ENCODE measurements at regions not wholly inside any gene's neighbourhood (a gene's known extent, or its start where the extent isn't known, plus 50 kb on each side); places are given as distances from the start of the nearest gene placed in this dataset.
"Not testable (repeated sequence)": the region's sequence is repeated elsewhere in the genome, so short reads cannot be mapped to it uniquely, and the experiment has no call there.

DNA sequence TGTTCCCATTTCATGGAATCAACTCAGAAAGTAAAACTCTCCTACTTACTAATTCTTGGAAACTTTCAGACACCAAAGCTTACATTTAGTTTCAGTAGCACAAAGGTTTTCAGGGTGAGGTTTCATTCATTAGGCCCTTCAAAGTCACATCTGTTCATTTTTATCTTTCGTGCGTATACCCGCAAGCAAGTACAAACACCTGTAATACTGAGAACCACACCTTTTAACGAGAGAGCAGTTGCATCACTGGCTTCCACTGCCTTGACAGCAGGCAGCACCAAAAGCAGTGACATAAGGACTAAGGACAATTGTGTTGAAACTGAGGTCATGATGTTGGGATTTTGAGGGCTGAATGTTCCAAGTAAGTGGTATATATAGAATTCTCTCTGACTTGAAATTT lies 60.5 kb downstream of the GOLGA6L22 start:
- H3K4me3 ChIP-seq (ENCODE audit: low read depth, low read length); DNase-seq (ENCODE audit: low read depth): not testable (repeated sequence)

DNA sequence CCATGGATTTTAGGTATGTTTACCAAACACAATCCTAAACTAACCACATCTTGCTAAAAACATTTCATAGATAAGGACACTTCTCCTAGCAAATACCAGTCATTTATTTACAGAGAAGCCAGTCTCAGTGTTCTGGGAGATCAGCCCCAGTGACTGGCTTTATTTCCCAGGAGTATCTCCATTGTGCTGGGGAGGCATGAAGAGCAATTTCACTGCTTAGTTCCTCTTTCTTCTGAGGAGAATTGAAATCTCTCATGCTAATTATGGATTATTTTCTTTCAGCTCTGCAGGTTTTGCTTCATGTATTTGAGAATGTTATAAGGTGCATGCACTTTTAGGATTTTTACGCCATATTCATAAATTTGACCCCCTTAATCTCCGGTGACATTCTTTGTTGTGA lies 67.8 kb downstream of the GOLGA6L22 start:
- H3K4me3 ChIP-seq (ENCODE audit: low read depth, low read length); DNase-seq (ENCODE audit: low read depth): not testable (repeated sequence)

DNA sequence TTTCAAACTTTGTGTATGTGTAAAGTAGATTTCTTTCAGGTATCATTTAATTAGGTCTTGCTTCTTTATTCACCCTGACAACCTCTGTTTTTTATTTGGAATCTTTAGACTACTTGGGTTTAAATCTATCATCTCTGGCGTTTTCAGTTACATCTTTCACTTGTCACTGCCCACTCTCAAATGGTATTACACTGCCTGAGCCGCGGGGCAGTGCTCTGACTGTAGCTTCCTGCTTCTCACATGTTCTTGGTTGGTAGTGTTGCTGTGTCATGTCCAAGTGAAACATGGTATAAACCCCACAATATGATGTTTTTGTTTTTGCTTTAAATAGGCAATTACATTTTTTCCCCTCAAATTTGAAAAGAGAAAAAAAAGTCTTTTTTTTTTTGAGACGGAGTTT lies 68.3 kb downstream of the GOLGA6L22 start:
- DNase-seq (ENCODE audit: low read depth); H3K4me3 ChIP-seq (ENCODE audit: low read depth, low read length): not testable (repeated sequence)

DNA sequence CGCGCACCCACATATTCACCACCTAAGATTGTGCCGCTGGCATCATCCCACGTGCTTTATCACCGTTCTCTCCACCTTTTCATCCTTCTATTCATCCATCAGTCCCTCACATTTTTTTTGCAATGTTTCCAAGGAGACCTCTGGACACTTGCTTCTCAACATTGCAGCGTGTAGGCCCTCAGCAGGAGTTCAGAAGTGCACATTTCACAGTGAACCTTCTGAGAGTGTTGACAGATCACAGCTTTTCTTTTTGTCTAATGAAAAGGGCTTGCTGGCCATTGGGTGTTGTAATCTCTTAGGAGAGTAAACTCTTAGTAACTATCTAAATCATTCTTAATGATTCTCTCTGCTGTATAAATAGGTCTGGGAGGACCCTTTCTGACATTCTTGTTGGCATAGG lies 70.5 kb downstream of the GOLGA6L22 start:
- not testable (repeated sequence) for DNase-seq (ENCODE audit: low read depth); H3K4me3 ChIP-seq (ENCODE audit: low read depth, low read length)

DNA sequence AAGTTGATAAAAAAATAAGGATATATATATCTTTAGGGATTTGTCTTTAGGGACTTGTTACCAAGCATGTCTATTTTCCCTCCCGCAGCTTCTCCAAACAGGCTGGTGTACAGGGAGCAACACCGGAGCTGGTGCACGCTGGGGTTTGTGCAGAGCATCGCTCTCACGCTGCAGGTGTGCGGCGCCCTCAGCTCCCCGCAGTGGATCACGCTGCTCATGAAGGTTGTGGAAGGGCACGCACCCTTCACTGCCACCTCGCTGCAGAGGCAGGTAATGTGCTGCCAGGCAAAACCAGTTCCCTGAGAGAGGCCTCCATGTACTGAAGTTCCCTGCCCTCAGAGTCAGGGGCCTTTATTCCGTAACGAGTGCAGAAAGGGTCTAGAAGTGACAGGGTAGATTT lies 101.0 kb downstream of the GOLGA6L22 start:
- not testable (repeated sequence) for H3K4me3 ChIP-seq (ENCODE audit: low read depth, low read length); DNase-seq (ENCODE audit: low read depth)

DNA sequence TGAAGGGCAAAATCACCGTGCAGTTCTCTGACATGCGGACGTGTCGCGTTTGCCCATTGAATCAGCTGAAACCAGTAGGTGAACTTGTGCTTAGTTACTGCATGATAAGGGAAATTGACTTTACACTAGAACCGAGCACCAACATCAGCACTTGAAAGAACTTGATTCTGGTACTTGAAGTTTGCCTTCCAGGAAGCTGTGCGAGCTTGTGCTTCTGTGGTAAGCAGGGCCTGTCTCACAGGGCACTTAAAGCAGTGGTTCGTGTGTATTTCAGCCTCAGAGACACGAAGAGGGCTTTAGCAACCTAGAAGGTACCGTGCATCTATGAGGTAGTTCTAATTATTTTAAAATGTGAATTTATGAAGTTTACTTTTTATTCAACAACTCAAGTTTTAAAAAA lies 103.0 kb downstream of the GOLGA6L22 start:
- H3K4me3 ChIP-seq (ENCODE audit: low read depth, low read length); DNase-seq (ENCODE audit: low read depth): not testable (repeated sequence)

DNA sequence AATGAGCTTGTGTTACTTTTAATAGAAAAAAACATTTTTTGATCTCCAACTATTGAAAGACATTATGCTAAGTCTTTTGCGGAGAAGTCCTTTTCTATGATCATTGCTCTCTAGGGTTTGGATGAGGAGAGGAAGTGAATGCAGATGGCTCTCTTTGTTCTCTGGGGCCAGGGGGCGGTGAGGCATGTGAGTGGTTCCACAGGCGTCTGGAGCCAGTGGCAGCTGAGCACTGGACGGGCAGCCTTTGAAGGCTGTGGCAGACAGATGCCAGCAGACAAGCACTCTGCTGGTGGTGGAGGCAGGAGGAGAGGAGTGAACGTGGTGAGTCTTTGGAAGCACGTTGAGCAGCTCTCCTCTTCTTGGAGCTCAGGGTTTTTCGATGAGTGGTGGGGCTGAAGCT lies 107.8 kb downstream of the GOLGA6L22 start:
- H3K4me3 ChIP-seq (ENCODE audit: low read depth, low read length); DNase-seq (ENCODE audit: low read depth): not testable (repeated sequence)

DNA sequence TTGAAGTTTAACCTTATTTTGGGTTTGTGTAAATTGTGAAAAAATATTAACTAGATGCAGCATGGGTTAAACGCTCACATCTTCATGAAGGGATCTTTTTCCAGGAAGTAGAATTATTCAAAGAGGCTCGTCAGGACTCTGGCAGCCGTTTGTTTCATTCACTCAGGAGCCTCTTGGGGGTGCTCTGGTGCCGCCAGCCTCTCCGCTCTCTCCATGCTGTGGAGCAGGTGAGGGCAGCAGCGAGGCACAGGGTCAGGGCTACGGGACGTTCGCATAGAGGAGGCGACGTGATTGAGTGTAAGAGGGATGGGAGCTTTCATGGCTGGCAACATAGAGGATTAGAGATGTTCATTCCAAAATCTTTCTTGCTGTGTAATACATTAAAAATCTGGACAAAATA lies 110.8 kb downstream of the GOLGA6L22 start:
- DNase-seq (ENCODE audit: low read depth); H3K4me3 ChIP-seq (ENCODE audit: low read depth, low read length): not testable (repeated sequence)

DNA sequence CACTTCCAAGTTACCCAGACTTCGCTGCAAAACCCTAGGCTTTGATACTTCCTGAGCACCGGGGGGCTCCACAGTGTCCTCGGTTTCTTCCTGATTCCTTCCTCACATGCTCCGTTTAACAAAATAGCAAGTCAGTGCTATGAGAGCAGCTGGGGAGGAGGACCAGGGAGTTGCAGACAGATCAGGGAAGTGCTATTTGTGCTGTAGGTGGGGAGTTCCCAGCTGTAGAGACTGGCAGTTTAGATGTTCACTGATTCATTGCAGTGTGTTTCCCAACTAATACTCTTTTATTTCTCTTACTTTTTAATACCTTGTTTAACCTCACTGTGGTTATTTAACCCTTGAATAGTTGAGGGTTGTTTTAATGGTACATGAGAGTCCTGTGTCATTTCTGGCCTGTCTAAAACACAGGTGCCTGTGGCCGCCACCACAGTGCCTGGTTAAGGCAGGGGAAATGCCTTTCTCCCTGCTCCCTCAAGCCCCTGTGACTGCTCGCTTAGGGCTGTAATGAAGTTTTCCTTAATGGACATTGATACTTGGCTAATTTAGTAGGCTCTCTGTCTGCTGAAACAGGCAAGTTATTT lies 113.5 kb downstream of the GOLGA6L22 start:
- H3K4me3 ChIP-seq (ENCODE audit: low read depth, low read length); DNase-seq (ENCODE audit: low read depth): not testable (repeated sequence)

DNA sequence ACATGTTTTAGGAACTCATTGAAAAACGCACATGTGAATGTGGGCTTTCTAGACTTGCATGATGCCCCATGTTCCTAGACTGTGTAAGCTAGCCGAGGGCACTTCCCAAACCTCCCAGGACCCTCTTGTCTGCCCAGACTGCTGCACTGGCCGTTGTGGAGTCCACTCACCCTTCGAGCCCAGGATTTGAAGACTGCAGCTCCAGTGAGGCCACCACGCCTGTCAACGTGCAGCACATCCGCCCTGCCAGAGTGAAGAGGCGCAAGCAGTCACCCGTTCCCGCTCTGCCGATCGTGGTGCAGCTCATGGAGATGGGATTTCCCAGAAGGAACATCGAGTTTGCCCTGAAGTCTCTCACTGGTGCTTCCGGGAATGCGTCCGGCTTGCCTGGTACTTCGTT lies 114.1 kb downstream of the GOLGA6L22 start:
- H3K4me3 ChIP-seq (ENCODE audit: low read depth, low read length); DNase-seq (ENCODE audit: low read depth): not testable (repeated sequence)

DNA sequence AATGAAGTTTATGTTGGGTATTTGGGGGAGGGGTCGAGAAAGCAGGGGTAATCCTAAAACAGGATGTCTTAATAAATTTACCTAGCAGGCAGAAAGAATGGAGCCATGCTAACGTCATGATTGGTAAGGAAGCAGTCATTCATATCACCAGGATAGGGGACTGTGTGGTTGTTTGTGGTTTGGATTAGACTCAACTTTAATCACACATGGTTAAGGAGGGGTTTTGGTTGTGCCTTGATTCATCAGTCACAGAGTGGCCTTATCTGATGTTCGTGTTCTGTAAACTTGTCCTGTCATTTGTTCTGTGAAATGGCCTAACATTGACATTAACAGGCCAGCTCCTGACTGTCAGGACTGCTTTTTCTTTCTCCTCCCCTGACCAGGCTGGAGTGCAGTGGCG lies 119.1 kb downstream of the GOLGA6L22 start:
- not testable (repeated sequence) for H3K4me3 ChIP-seq (ENCODE audit: low read depth, low read length); DNase-seq (ENCODE audit: low read depth)

DNA sequence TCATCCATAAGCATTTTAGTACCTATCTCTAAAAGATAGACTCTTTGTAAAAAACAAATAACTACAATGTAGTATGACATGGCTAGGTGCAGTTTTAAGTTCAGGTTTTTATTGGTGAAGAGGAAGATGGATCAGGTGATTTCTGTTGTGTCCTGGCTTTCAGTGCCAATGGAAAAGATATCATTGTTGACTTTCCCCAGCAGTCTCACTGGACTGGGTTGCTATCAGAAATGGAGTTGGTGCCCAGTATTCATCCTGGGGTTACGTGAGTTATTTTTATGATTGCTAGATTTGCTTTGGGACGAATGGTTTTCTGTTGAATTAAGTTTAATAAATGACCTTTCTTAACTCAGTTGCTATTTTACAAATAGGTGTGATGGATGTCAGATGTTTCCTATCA lies 120.5 kb downstream of the GOLGA6L22 start:
- DNase-seq (ENCODE audit: low read depth); H3K4me3 ChIP-seq (ENCODE audit: low read depth, low read length): not testable (repeated sequence)

DNA sequence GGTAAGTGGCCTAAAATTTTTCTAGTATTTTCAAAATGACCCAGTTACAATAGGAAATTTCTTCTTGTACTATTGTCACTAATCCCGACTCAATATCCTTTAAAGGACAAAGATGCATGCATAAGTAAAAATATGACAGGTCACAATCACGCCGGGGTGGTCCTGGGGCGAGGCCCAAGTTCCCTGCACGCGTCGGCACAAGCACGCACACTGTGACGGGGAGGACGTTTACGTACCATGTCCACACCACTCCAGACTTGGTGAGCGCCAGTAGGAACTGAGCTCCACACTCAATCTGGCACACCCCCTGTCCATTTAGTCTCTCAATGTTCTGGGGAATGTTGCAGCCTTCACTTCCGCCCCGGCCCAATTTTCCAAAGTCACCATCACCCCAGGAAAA lies 128.7 kb downstream of the GOLGA6L22 start:
- H3K4me3 ChIP-seq (ENCODE audit: low read depth, low read length); DNase-seq (ENCODE audit: low read depth): not testable (repeated sequence)

DNA sequence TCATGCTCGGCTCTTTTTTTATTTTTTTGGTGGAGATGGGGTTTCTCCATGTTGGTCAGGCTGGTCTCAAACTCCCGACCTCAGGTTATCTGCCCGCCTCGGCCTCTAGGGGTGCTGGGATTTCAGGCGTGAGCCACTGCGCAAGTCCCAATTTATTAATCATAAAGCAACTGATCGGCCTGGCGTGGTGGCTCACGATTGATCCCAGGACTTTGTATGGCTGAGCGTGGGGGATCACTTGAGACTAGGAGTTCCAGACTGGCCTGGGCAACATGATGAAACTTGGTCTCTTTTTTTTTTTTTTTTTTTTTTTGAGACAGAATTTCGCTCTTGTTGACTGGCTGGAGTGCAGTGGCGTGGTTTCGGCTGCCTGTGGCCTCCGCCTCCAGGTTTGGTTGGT lies 139.8 kb downstream of the GOLGA6L22 start:
- not testable (repeated sequence) for H3K4me3 ChIP-seq (ENCODE audit: low read depth, low read length); DNase-seq (ENCODE audit: low read depth)

DNA sequence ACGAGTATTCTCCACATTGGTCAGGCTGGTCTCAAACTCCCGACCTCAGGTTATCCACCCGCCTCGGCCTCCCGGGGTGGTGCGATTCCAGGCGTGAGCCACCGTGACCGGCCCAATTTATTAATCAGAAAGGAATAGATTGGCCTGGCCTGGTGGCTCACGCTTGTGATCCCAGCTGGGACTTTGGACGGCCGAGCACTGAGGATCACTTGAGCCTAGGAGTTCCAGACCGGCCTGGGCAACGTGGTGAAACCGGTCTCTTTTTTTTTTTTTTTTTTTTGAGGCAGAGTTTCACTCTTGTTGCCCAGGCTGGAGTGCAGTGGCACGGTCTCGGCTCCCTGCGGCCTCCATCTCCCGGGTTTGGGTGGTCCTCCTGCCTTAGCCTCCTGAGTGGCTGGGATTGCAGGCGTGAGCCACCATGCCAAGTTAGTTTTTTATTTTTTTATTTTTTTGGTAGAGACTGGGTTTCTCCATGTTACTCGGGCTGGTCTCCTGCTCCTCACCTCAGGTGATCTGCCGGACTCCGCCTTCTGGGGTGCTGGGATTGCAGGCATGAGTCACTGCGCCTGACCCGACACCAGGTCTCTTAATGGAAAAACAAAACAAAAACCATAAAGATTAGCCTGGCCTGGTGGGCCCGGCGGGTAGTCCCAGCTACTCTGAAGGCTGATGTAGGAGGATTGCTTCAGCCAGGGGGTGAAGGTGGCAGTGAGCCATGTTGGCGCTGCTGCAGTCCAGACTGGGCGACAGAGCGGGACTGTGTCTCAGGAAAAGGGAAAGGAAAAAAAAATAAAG lies 141.0 kb downstream of the GOLGA6L22 start:
- not testable (repeated sequence) for DNase-seq (ENCODE audit: low read depth); H3K4me3 ChIP-seq (ENCODE audit: low read depth, low read length)

DNA sequence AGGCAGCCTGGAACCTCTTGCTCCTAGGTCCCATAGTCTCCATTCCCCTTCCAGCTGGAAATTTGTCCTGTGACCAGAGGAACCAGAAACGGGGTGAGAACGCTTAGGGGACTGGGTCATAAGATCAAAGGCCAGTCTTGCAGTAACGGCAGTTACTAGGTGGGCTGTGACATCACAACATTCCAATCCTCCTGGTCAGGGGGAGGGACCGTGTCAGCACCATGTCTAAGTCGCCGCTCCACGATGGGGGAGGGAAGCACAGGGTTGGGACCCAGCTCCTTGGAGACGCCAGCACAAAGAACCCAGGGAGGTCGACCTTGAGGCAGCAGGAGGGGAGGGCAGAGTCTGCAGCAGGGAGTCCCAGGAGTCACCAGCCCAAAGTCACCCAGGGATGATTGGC lies 158.3 kb downstream of the GOLGA6L22 start:
- H3K4me3 ChIP-seq (ENCODE audit: low read depth, low read length); DNase-seq (ENCODE audit: low read depth): not testable (repeated sequence)

DNA sequence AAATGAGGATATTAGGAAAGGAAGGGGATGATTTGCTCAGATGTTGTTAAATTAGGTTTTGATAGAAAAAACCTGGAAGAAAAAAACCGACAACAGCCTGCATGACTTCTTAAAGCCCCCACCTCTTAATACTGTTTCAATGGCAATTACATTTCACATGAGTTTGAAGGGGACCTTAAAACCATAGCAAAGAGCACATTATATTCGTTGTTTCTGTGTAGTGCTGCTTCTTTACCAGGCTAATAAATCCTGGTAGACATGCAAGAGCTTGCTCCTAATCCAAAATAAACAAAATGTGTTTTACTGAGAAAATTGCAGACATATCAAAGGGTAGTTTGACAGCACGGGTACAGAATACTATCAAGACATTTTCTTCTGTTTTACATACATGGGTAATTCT lies 154.7 kb upstream of the NIPA1 start:
- H3K4me3 ChIP-seq (ENCODE audit: low read depth, low read length); DNase-seq (ENCODE audit: low read depth): not testable (repeated sequence)

DNA sequence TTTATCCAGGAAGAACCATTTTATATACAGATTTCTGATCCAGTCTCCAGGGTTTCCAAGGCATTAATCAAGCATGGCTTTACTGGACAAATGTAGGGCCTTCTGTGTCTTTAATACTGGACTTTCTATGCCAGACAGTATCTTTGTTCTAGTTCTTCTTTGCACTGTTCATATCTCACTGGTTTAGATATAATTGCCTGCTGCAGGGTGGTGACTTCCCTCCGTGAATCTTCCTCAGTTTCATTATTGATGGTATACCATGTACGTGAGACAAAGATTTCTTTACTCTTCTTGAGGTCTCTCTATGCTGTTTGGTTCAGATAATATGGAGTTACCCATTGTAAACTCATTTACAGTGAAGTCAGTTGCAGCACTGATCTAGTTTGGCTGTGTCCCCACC lies 146.5 kb upstream of the NIPA1 start:
- H3K4me3 ChIP-seq (ENCODE audit: low read depth, low read length): not testable (repeated sequence)

DNA sequence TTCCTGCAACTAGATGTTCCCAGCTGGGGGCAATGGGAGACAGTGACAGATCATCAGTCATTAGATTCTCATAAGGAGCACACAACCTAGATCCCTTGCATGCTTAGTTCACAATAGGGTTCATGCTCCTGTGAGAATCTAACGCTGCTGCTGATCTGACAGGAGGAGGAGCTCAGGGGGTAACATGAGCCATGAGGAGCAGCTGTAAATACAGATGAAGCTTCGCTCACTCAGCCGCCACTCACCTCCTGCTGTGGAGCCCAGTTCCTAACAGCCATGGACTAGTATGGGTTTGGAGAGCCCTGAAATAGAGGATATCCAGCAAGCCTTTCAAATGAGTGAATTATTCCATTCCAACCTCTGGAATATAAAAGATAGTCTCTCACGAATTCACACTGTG lies 137.0 kb upstream of the NIPA1 start:
- not testable (repeated sequence) for DNase-seq (ENCODE audit: low read depth); H3K4me3 ChIP-seq (ENCODE audit: low read depth, low read length)

More for the DNA sequence above, 146.5 kb upstream of the NIPA1 start:
- not testable (repeated sequence) for DNase-seq (ENCODE audit: low read depth)

DNA sequence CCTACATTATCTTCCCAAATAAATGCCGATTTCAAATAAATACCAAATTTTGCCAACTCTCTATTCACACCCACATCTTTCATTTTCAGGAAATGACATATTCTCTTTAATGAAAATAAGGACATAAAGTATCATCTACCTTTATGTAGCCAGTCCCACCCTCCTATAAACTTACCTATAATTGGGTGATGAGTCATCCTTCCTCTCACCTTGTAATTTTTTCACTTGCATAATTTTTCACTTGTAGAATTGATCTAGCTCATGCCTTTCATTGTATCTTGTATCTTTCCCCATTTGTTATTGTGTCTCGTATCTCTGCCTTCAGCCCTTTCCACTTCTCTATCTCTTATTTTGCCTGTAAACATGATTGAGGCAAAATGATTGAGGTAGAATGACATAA lies 135.3 kb upstream of the NIPA1 start:
- DNase-seq (ENCODE audit: low read depth): not testable (repeated sequence)

More for the DNA sequence above, 135.3 kb upstream of the NIPA1 start:
- H3K4me3 ChIP-seq (ENCODE audit: low read depth, low read length): not testable (repeated sequence)
